ENCODE measurements at regions not wholly inside any gene's neighbourhood (a gene's known extent, or its start where the extent isn't known, plus 50 kb on each side); places are given as distances from the start of the nearest gene placed in this dataset.

DNA sequence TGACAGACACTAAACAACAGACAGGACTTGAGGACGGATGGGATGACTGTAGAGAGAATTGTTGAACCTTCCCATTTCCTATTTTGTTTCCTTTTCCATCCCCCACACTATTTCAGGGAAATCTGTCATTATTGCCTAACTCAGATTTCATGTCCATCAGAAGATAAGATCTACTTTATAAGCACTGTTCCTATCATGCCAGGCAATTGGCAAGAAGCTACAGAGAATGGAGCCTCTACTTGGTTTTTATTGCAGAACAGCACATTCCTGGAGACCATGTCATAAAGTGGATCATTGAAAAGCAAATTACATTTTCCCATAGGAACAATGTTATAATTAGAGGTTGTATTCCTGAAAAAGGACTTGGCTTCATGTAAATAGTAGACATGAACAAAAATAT is 173.7 kb upstream of the KIF2A start:
- in situ Hi-C loops (cut with HindIII; ENCODE audit: low sequenced_read_pairs) = no loop called here

DNA sequence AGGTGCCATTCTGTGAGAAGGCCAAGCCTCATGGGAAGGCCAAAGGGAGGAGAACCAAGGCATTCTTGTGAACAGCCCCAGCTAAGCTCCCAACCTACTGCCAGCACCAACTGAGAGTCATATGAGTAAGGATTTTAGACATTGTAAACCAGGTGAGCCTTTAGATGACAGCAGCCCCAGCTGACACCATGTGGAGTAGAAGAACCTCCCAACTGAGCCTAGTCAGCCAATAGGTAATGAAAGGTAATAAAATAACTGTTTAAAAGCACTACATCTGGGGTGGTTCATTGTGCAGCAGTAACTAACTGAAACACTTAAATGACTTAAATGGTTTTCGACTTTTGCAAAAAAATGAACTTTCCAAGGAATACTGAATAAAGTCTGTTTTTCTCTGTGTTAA is 172.6 kb upstream of the KIF2A start:
- in situ Hi-C loops (cut with HindIII; ENCODE audit: low sequenced_read_pairs) = no loop called here

DNA sequence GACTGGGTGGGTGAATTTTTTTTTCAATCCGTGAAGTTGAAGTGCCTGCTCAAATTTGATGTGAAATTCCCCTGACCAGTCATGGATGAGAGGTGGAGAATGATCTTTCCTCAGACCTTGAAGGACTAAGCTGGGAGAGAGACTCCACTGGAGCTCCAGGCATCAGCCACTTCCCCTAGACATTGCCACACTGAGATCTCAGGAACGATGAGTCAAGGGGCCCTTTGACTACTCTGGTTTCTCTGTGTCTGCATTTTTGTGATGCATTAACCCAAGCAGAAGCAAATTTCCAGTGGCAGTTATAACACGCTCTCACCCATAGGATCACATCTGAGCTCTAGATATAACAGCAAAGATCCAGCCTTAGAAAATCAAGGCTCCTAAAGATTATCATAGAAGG is 171.2 kb upstream of the KIF2A start:
- in situ Hi-C loops (cut with HindIII; ENCODE audit: low sequenced_read_pairs) = no loop called here

DNA sequence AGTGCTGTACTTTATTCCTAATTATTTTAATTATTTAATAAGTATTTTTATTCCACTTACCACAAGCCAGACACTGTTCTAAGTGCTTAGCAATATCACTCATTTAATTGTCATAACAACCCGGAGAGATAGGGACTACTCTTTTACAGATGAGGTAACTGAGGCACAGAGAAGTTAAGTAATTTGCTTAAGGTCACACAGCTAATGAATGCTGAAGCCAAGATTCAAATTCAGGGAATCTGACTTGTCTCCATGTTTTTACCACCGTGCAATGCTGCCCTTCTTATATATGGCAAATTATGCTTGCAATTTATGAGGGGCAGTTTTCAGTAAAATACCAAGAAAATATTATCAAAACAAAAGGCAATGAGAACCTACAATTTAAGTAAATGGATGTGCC is 168.4 kb upstream of the KIF2A start:
- in situ Hi-C loops (cut with HindIII; ENCODE audit: low sequenced_read_pairs) = no loop called here

DNA sequence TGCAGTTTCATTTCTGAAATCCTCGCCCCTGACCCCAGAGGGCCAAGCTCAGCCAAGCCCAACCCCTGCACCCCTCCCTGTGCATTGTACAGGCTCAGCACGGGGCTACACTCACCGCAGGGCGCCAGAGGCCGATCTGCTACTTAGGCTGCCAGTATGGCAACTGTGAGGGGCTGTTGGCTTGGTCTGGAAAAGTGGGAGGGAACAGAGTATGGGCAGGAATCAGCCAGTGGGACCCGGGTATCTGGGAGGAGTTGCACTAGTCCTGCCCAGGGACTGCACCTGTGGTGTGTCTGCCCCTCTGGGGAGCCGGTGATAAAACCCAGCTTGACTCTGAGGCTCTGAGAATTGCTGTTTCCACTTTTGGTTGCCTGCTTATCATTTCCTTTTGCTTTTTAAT is 167.4 kb upstream of the KIF2A start:
- in situ Hi-C loops (cut with HindIII; ENCODE audit: low sequenced_read_pairs) = no loop called here

DNA sequence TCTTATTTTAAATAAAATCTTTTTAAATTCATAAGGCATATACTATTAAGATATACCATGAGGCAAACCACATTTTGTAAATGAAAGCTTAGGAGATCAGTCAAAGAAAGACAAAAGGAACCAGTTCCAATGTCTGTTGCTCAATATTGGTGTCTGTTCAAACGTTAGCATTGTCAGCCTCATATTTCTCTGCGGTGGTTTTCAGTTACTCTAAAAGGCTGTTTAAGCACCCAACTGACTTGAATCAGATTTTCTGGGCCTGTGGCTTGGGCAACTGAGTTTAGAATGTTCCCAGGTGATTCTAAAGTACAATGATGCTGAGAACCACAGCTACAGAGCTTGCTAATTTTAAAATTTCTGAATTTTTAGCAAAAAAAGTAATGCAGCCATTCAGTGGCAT is 166.3 kb upstream of the KIF2A start:
- in situ Hi-C loops (cut with HindIII; ENCODE audit: low sequenced_read_pairs) = no loop called here

DNA sequence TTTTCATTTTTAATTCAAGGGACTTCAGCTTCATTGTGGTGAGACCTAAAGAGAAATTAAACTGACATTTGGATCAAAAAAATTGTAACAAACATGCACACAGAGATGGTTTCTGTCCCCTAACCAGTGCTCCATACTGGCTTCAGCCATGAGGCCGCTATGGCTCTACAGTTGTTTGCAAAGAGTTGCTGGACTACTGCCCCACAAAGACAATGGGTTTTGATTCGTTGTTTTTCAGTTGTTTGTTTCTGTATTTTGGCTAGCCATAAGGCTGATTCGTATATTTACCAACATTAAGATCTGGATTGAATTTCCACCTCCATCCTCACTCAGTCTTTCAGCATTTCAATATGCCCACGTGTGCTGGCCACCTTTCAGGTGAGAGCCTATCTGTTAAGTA is 163.7 kb upstream of the KIF2A start:
- in situ Hi-C loops (cut with HindIII; ENCODE audit: low sequenced_read_pairs) = no loop called here

DNA sequence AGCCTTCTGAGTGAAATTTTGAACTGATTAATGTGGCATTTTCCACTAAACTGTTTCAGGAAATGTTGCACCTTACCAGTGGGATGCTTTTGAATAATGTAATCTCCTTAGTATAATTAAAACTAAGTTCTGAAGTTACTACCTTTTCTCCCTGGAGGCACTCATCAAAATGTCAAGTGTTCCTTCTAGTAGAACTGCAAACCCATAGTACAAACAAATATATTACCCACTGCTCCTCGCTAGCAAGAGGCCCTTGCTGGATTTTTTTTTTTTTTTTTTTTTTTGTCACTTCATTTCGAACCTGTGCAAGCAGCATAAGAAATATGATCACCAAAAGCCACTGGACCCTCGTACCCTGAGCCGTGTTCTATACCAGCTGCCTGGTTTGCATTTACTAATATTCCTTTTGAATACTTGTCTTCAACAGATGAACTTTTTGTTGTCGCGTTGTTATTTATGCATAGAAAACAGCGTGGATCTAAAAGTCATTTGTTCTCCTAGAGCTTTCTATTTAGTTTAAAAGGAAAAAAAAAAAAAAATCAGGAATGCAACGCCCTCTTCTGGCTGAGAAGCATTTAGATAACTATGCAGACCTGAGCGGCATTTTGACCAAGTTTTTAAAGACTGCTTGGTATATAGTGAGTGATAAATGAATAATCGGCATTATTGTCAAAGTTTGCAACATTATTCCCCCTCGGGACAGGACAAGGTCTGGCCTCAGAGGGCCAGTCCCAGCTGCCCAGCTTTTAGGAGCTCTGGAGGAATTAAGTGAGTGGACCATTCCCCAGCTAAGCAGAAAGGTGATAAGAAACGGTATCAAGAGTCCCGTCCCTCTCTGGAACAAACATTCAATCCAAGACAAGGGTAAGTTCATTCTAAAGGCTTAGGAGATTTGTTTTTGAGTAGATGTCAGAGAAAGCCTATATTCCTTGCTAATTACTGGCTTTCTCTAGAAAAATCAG is 162.5 kb upstream of the KIF2A start:
- in situ Hi-C loops (cut with HindIII; ENCODE audit: low sequenced_read_pairs) = no loop called here

DNA sequence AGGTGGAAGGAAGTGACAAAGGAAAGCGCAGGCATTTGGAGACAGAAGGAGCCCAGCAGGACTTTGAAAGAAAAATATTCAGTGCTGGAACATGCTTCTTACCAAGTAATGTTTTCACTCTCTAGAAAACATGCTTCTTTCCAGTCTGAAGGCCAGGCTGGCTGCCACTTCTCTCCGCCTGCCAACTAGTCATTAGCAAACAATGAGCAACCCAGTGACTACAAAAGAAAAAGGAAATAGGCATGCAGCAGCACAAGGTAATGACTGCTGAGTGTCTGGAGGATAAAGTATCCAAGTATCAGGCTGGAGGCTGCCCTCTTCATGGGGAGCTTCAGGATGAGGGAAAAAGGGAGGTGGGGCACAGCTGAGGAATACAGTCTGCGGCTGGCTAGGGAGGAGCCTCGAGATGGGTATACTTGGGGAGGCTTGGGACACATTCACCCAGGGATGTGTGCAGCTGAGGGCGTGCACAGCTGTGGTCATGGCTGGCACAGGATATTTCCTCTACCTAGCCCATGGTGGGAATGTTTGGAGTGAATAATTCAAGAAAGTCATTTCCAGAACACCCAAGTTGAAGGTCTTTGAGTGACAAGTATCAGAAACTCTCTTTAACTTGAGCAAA is 161.5 kb upstream of the KIF2A start:
- in situ Hi-C loops (cut with HindIII; ENCODE audit: low sequenced_read_pairs) = no loop called here

DNA sequence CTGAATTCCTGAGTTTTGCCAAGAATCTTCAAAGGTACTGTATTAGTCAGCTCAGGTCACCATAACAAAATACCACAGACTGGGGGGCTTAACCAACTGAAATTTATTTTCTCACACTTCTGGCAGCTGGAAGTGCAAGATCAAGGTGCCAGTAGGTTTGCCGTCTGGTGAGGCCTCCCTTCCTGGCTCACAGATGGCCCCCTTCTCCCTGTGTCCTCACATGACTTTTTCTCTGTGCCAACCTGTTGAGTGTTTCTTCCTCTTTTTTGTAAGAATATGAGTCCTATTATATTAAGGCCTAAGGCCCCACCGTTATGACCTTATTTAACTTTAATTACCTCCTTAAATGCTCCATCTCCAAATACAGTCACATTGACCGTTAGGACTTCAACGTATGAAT is 156.1 kb upstream of the KIF2A start:
- in situ Hi-C loops (cut with HindIII; ENCODE audit: low sequenced_read_pairs) = no loop called here

DNA sequence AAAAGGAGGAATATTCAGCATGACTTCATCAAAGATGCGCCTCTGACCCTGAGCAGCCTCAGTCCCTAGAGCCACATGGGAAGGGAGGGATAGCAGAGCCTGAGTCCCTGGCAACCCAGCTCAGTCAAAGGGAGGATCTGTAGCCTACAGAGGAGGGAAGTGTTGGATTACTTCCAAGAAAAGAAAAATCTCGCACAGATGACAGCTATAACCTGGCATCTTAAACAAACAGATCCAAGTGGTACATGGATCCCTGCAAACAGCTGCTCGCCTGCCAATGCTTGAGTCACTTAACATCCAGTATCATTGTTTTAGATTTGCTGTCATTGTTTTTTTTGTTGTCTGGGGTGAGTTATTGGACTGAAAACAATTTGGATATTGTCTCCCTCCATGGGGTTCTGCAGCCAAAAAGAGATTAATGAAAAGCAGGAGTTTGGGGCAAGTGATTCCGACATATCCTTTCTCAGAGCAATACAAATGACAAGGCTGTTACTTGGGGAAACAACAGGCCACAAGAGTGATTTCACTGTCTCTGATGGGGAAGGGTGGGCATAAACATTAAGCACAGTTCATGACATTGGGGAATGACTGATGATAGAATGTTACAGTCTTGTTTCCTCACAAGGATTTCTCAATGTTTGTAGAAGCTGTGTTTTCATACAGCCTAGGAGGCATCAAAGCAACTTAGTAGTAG is 153.5 kb upstream of the KIF2A start:
- in situ Hi-C loops (cut with HindIII; ENCODE audit: low sequenced_read_pairs) = no loop called here

DNA sequence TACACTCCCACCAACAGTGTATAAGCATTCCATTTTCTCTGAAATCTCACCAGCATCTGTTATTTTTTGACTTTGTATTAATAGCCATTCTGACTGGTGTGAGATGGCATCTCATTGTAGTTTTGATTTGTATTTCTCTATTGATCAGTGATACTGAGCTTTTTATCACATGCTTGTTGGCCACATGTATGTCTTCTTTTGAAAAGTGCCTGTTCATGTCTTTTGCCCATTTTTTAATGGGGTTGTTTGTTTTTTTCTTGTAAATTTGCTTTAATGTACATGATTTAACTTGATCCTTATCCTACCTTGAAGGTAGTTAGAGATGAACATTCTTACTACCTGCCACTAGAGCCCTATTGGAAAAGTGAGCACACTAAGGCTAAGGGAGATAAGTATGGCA is 151.2 kb upstream of the KIF2A start:
- in situ Hi-C loops (cut with HindIII; ENCODE audit: low sequenced_read_pairs) = no loop called here

DNA sequence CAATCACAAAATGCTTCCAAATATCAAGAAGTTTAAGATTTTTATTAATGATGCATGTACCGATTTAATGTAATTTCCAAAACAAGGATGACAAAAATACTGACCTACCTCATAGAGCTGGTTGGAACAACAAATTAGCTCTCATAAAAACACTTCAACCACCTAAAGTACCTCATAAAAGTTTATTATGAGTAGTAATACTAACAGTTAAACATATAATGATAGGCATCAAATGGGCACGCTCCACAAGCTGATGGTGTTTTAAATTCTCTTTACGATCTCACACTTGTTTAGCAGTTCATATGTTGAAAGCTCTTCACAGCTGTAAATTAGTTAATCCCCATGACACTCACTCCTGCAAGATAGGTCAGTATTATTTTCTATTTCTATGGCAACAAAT is 150.0 kb upstream of the KIF2A start:
- in situ Hi-C loops (cut with HindIII; ENCODE audit: low sequenced_read_pairs) = no loop called here

DNA sequence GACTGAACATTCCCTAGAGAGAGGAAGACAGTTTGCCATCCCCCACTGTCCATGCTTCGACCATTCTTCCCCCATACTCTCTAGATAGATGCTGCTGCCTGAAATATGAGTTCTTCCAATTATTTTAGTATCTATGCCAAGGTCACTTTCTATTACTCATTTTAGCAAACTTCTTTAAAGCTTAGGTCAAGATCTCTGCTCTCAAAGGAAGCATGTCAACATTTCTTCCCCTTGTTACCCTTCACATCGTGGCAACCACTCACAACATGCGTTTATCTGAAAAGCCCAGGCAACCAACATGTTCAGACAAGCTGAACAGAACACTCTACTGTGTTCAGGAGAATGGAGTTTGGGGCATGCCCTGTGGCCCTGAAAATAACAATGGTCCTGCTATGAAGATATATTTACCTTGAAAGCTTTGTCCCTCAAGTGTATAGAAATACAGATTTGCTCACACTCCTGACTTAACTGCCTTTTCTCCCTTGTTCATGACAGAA is 138.4 kb upstream of the KIF2A start:
- in situ Hi-C loops (cut with HindIII; ENCODE audit: low sequenced_read_pairs) = no loop called here

DNA sequence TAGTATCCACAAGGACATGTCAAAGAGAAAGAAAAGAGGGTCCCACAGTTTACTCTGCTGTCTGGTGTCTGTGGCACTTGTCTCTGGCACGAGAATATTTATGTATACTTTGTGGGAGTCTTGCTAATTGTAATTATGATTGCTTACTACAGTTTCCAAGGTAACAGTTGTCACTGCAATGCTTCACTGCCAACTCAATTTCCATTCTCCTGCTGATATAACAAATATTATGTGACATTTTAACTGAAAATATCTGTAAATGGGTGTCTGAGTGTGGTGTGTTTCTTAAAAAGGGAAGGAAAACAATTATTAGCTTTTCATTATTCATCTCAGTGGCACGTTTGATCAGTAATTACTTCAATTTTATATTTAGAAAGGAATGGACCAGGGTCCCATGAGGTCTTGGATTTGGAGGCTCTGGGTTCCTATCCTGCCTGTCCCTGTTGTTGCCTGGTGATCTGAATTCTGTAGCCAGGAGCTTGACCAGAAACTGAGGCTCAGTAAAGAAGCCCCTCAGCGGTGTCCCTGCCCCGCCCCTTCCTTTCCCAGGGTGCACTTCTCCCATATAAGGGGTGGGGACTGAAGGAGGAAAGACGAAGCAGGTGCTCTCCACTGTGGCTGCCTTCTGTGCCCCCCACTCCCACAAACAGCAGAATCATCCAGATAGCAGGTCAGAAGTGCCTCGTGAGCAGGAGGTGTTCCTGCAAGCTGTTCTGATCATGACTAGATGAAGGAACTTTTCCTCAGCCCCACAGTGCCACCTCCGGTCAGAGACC is 137.3 kb upstream of the KIF2A start:
- in situ Hi-C loops (cut with HindIII; ENCODE audit: low sequenced_read_pairs) = no loop called here

DNA sequence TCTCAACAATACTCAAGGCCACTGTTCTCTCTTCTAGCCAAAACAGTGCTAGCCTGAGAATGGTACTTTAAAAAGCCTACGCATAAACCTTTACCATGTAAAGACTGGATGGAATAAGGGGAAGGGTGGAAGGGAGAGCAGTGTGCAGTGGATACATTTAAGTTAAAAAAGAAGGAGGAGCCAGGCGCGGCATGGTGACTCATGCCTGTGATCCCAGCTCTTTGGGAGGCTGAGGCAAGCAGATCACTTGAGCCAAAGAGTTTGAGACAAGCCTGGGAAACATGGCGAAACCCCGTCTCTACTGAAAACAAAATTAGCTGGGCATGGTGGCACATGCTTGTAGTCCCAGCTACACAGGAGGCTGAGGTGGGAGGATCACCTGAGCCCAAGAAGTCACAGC is 127.7 kb upstream of the KIF2A start:
- in situ Hi-C loops (cut with HindIII; ENCODE audit: low sequenced_read_pairs) = no loop called here

DNA sequence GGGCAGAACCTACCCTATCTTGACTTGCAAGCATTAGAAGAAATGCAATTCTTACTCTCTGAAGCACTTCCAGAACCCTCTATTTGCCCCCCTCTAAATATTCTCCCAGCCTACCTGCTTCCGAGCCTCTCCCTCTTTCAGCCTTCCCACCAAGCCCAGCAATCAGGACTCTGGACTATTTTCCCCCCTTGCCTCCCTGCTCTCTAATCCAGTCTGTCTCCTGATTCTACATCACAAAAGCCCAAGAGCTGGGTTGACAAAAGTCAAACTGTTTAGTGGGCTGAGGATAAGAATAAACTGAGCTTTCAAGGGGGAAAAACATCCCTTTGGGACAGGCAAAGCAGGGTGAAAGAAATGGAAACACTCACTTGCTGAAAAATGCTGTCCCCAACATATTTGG is 123.2 kb upstream of the KIF2A start:
- in situ Hi-C loops (cut with HindIII; ENCODE audit: low sequenced_read_pairs) = no loop called here

DNA sequence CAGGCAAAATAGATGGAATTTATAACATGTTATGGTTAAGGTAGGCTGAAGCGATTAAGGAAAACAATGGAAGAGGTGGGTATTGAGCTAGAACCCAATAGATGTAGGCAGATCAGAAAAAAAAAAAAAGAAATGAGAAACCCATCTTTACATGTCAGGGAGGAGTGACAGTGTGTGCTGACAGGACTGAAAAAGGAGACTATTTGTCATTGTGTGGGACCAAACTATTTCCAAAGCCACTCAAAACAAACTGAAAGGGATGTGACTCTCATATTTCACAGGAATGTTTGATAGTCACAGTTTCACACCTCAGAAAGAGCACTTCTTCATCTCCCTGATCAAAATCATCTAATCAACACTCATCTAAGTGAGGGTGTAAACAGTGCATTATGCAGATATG is 122.3 kb upstream of the KIF2A start:
- in situ Hi-C loops (cut with HindIII; ENCODE audit: low sequenced_read_pairs) = no loop called here

DNA sequence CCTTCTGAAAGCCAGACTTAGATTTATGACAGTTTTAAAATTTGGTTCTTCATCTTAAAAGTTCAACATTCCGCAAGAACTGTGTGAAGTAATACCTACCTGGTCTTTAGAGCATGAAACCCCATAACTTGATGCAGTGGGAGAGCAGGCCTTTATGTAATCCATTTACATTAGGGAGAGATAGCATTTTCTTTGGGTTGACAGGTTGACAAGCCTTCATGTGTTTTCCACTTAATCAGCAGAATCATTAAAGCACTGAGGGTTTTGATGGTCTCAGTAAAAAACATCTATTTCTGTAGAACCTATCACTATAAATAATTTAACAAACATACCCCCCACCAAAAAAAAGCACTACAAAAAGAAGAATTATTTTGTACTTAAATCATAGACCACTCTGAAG is 121.6 kb upstream of the KIF2A start:
- in situ Hi-C loops (cut with HindIII; ENCODE audit: low sequenced_read_pairs) = no loop called here

DNA sequence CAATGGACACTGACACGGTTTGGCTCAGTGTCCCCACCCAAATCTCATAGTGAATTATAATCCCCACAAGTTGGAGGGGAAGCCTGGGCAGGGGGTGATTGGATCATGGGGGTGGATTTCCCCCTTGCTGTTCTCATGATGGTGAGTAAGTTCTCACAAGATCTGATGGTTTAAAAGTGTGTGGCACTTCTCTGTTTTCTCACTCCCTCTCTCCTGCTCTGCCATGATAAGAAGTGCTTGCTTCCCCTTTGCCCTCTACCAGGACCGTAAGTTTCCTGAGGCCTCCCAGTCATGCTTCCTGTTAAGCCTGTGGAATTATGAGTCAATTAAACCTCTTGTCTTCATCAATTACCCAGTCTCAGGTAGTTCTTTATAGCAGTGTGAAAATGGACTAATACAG is 115.8 kb upstream of the KIF2A start:
- in situ Hi-C loops (cut with HindIII; ENCODE audit: low sequenced_read_pairs) = no loop called here

DNA sequence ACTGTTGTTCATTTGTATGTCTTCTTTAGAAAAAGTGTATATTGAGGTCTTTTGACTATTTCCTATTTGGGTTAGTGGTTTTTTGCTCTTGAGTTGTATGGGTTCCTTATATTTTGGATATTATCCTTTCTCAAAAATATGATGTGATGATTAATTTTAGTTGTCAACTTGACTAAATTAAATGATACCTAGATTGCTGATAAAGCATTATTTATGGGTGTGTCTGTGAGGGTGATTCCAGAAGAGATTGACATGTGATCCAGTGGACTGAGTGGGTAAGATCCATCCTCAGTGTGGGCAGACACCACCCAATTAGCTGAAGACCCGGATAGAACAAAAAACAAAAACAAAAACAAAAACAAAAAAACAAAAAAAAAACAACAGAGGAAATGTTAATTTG is 115.1 kb upstream of the KIF2A start:
- in situ Hi-C loops (cut with HindIII; ENCODE audit: low sequenced_read_pairs) = no loop called here
